Germinal center (tissue), 1 donor: ENCODE measurements at regions not wholly inside any gene's neighbourhood (a gene's known extent, or its start where the extent isn't known, plus 50 kb on each side); places are given as distances from the start of the nearest gene placed in this dataset.

ENCODE experiments used
- DNase-seq: peaks from one replicate; pipeline ENCODE4 v3.0.0; 2012; ENCODE audit warnings: mixed read lengths, low spot score

GRCh38 chr2:234835738-234836137 lies 116.1 kb upstream of the SH3BP4 start:
- DNase-seq: no peak

DNA sequence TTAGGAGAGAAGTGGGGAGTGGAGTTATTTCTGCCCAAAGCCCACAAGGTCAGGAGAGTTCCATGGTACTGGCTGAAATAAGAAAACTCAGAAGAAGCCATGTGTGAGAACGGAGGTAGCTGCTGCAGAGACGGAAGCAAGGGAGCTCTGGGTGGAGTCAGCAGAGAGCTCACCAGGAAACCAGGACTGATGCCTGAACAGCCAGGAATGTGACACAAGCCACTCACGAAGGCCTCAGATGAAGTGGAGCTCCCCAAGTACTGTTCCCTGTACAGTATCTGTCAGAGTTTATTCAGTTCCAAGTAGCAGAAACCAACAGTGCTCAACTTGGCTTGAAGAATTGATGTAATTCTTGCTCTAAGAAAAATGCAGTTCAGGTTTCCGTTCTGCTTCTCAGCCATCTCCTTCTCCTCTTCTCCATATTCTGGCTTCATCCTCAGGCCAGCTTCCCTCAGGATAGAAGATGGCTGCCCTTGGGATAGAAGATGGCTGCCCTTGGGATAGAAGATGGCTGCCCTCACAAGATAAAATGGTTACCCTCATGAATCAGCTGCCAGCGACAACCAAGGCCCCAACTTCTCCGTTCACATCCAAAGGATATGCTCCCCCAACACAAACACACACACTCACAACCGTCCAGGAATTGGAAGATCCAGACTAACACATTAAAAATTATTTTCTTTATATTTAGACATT lies 117.4 kb upstream of the SH3BP4 start:
- no peak for DNase-seq

DNA sequence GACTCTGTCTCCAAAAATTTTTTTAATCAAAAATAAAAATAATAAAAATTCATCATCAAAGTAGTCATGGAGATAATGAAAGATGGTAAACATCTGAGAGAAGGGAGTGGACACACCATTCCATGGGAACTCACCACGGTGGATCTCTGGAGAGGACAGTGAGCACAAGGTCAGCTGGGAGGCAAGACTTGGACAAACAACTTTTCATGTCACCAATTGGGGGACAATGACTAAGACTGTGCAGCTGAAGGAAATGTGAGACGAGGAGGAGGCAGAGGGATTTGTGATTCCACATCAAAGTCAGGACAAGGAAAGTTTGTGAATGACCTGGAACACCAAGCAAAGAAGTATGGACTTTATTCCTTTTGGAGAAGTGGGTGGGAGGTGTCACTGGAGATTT lies 121.0 kb upstream of the SH3BP4 start:
- no peak for DNase-seq

- DNase-seq: no peak
These were observed 122.8 kb upstream of the SH3BP4 start for GRCh38 chr2:234829074-234829455.

GRCh38 chr2:234828382-234829073 lies 123.3 kb upstream of the SH3BP4 start:
- no peak for DNase-seq

GRCh38 chr2:234827096-234827860 lies 124.5 kb upstream of the SH3BP4 start:
- DNase-seq: no peak

- no peak for DNase-seq
These were observed 125.1 kb upstream of the SH3BP4 start for GRCh38 chr2:234826681-234827080.

- no peak for DNase-seq
These were observed 126.2 kb upstream of the SH3BP4 start for GRCh38 chr2:234825616-234826015.

DNA sequence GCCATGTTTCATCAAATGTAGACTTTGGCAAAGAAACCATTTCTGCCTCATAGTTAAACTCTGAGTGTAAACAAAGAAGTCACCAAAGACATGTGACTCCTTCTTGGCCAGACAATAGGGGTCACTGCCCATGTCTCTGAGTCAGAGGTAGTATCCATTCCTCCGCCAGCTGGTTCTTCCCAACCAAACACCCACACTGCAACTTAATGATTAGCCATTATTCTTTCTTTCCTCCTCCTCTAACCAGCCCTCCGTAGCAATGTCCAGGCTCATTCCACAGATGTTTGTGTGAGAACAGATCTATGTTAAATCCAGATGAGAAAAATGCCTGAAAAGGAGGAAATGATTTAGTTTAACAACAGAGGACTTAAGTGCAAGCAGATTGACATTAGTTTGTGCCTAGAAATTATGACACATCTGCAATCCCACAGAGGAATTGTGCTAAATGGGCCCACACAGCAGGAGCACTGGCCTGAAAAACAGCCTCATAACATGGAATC lies 127.9 kb upstream of the SH3BP4 start:
- no peak for DNase-seq

DNA sequence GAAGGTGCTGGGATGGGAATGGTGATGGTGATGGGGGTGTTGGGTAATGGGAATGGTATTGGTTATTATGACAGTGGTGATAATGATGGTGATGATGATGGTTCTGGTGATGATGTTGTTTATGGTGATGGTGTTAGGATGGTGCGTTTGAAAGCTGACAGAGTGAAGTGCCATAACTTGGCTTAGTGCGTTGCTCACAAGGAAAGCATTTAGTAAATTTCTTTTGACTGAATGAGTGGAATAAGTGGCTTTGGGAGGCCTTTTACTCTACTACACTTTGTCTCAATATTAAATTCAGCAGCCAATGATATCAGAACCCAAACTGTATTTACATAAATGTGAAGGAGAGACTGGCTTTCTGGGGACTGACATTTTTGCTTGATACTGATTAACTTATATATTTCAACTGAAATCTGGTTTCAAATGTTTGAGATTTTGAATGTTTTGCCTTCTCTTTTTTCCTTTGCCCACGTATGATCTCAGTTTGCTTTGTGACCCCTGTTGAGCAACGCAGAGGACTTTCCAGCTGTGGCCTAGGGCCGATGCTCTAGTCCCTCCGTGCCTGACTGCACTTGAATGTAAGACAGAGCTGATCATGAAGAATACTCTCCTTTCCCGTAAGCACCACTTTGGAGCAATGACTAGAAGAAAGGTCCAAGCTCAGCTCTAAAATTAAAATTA lies 128.5 kb upstream of the SH3BP4 start:
- no peak for DNase-seq

DNA sequence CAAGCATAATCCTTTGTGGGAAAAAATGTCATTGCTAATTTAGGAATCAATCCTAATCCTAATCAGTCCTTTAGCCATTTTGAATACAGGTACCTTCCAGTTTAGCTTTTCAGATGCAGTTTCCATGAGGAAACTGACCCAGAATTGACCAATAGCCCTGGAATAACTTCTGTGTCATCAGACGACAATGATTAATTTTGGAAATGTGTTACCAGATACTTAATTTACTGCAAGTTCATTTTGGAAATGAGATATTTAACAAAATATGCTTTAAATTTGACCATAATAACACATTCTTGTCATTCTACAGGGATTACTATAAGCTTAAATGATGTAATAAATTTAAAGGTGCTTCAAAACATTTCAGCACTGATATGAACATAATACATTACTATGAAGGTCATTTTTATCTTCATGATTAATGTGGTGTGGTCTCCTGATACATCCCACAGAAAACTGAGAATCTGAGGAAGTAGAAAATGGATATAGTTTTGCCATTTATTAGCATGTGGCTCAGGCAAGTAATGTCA lies 129.8 kb upstream of the SH3BP4 start:
- DNase-seq: no peak

DNA sequence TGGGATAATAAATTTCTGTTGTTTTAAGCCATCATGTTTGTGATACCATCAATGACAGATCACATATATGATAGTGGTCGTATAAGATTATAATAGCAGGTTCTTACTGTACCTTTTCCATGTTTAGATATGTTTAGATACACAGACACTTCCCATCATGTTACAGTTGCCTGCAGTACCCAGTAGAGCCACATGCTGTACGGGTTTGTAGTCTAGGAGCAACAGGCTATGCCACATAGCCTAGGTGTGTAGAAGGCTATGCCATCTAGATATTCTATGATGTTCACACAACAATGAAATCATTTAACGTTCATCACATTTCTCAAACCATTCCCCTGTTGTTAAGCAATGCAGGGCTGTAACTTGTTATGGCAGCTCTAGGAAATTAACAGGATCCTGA lies 132.9 kb upstream of the SH3BP4 start:
- no peak for DNase-seq

- DNase-seq: no peak
These were observed 135.3 kb upstream of the SH3BP4 start for GRCh38 chr2:234816491-234816890.

- no peak for DNase-seq
These were observed 135.8 kb upstream of the SH3BP4 start for GRCh38 chr2:234816056-234816455.

- DNase-seq: no peak
These were observed 137.4 kb upstream of the SH3BP4 start for GRCh38 chr2:234814374-234814773.

GRCh38 chr2:234812851-234813250 lies 139.0 kb upstream of the SH3BP4 start:
- DNase-seq: no peak

- DNase-seq: no peak
These were observed 142.9 kb upstream of the SH3BP4 start for GRCh38 chr2:234808907-234809306.

DNA sequence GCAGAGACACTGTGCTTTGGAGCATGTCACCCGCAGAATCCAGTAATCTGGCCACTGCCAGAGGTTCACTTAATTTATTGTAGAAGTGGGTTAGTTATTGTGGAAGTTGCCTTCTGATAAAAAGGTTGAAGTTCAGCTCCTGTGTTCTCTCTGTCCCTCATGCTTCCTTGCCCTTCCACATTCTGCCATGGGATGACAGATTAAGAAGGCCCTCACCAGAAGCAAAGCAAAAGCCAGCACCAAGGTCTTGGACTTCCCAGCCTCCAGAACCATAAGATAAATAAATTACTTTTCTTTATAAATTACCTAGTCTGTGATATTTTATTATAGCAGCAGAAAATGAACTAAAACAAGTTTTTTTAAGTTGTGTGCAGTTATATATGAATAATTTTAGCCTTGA lies 145.0 kb upstream of the SH3BP4 start:
- no peak for DNase-seq

- DNase-seq: no peak
These were observed 146.0 kb upstream of the SH3BP4 start for GRCh38 chr2:234805836-234806235.

- DNase-seq: no peak
These were observed 147.1 kb upstream of the SH3BP4 start for GRCh38 chr2:234804704-234805103.

DNA sequence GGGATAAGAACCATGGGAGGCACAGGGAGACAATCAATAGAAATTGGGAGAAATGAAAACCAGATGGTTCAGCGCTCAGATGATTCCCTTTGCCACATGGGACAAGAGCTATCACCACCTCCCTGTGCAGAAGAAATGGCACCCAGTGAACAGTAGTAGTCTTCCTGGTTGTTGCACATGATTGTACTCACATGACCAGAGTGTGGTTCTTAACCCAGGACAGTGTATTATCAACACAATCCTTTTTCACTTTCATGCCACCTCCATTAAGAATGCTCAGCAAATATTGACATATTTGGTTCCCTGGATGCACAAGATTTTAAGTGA lies 149.0 kb upstream of the SH3BP4 start:
- no peak for DNase-seq
